ENCODE measurements at regions not wholly inside any gene's neighbourhood (a gene's known extent, or its start where the extent isn't known, plus 50 kb on each side); places are given as distances from the start of the nearest gene placed in this dataset.

DNA sequence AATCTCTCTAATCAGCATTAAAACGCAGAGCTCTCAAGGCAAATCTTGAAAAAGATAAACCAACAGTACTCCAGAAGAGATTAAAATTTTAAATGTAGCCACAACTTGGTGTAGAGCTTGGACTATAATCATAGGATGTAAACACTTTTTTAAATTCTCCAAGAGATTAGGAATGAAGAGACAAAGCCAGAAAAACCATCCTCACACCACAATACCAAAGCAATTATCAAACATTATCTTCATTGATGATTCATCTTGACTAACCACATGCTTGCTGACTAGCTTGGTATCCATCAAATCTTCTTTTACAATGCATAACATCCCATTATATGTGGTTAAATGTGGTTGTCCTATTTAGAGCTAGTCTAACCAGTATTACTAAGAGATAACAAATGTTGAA, 815.1 kb downstream of the TLE1 start (continued):
- no peak for TF ChIP-seq MGA (IDR thresholded peaks at IDR 0.05)
- TF ChIP-seq YY1 (IDR thresholded peaks at IDR 0.05; ENCODE audit: borderline replicate concordance in 1 of 3, control insufficient read depth in 1 of 3, extremely low read depth in 1 of 3, insufficient read depth in 3 of 3, insufficient read length in 1 of 3, insufficient replicate concordance in 2 of 3, low read depth in 1 of 3, low read length in 2 of 3), result no peak
- TF ChIP-seq ZNF239 (CRISPR knock-in tag; IDR thresholded peaks at IDR 0.05), result no peak
- TF ChIP-seq CREB3L1 (IDR thresholded peaks at IDR 0.05; ENCODE audit: borderline replicate concordance, low read depth), result no peak
- TF ChIP-seq STAG1 (CRISPR knock-in tag; IDR thresholded peaks at IDR 0.05; ENCODE audit: borderline replicate concordance), result no peak
- TF ChIP-seq SMARCA4 (IDR thresholded peaks at IDR 0.05), result no peak
- no peak for TF ChIP-seq POLR2A (conservative IDR thresholded peaks at IDR 0.05)
- TF ChIP-seq MAFF (IDR thresholded peaks at IDR 0.05; ENCODE audit: low read length), result no peak
